ENCODE measurements at regions not wholly inside any gene's neighbourhood (a gene's known extent, or its start where the extent isn't known, plus 50 kb on each side); places are given as distances from the start of the nearest gene placed in this dataset.

- no peak for TF ChIP-seq HIC1 (tag by site-specific recombination; IDR thresholded peaks at IDR 0.05)
- TF ChIP-seq OSR2 (tag by site-specific recombination; IDR thresholded peaks at IDR 0.05), result no peak
- no peak for TF ChIP-seq ZNF10 (tag by site-specific recombination; IDR thresholded peaks at IDR 0.05)
- no peak for TF ChIP-seq ZNF391 (tag by site-specific recombination; IDR thresholded peaks at IDR 0.05; ENCODE audit: borderline replicate concordance, low read depth)
- TF ChIP-seq KLF7 (tag by site-specific recombination; IDR thresholded peaks at IDR 0.05; ENCODE audit: borderline replicate concordance), result no peak
- TF ChIP-seq, protein P1, sequence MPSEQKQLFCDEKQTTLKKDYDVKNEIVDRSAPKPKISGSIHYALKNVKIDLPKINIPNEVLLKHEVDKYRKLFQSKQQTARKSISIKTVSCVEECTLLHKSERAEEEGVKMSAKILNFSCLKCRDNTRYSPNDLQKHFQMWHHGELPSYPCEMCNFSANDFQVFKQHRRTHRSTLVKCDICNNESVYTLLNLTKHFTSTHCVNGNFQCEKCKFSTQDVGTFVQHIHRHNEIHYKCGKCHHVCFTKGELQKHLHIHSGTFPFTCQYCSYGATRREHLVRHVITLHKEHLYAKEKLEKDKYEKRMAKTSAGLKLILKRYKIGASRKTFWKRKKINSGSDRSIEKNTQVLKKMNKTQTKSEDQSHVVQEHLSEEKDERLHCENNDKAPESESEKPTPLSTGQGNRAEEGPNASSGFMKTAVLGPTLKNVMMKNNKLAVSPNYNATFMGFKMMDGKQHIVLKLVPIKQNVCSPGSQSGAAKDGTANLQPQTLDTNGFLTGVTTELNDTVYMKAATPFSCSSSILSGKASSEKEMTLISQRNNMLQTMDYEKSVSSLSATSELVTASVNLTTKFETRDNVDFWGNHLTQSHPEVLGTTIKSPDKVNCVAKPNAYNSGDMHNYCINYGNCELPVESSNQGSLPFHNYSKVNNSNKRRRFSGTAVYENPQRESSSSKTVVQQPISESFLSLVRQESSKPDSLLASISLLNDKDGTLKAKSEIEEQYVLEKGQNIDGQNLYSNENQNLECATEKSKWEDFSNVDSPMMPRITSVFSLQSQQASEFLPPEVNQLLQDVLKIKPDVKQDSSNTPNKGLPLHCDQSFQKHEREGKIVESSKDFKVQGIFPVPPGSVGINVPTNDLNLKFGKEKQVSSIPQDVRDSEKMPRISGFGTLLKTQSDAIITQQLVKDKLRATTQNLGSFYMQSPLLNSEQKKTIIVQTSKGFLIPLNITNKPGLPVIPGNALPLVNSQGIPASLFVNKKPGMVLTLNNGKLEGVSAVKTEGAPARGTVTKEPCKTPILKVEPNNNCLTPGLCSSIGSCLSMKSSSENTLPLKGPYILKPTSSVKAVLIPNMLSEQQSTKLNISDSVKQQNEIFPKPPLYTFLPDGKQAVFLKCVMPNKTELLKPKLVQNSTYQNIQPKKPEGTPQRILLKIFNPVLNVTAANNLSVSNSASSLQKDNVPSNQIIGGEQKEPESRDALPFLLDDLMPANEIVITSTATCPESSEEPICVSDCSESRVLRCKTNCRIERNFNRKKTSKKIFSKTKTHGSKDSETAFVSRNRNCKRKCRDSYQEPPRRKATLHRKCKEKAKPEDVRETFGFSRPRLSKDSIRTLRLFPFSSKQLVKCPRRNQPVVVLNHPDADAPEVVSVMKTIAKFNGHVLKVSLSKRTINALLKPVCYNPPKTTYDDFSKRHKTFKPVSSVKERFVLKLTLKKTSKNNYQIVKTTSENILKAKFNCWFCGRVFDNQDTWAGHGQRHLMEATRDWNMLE (tag by site-specific recombination; conservative IDR thresholded peaks at IDR 0.05; ENCODE audit: low read depth), result no peak
- no peak for TF ChIP-seq ZNF707 (tag by site-specific recombination; IDR thresholded peaks at IDR 0.05)
Measured at GRCh38 chr2:150624001-150624401, 136.5 kb upstream of the RND3 start (continued).

GRCh38 chr2:150621526-150622213 is 134.2 kb upstream of the RND3 start:
- Histone ChIP-seq H3K9me3 (ENCODE audit: control insufficient read depth, insufficient read depth, low read depth, low read length) (no peaks in the 10 kb centered on the region), H3K4me3 (ENCODE audit: low read depth, low read length) (no peak overlapping the region), H3K4me1 (ENCODE audit: control insufficient read depth, insufficient read depth, low read length) (peaks cover 13% of the 10 kb centered on the region), H3K27ac (ENCODE audit: extremely low read depth, low read depth, low read length) (no peak overlapping the region), H3K36me3 (ENCODE audit: control insufficient read depth in 2 of 2, insufficient read depth in 1 of 2, low read length in 2 of 2) (no peaks in the 10 kb centered on the region)
- CTCF ChIA-PET, result interaction anchor here (0.6 kb wide), 2 partner anchors 395 to 1956 kb away, joined by 3 to 5 read pairs; no protein-coding TSS in a partner anchor
- TF ChIP-seq ZNF366 (tag by site-specific recombination; conservative IDR thresholded peaks at IDR 0.05) (peak; percentile 46; the same call in 1 of the 2 replicates), SP7 (tag by site-specific recombination; IDR thresholded peaks at IDR 0.05) (0 out of 2 replicates have a peak, but pooled peaks have one; percentile 24), ZNF555 (tag by site-specific recombination; conservative IDR thresholded peaks at IDR 0.05) (no peak), ZNF274 (IDR thresholded peaks at IDR 0.05; ENCODE audit: low read length) (no peak), ZNF274 (tag by site-specific recombination; IDR thresholded peaks at IDR 0.05; ENCODE audit: borderline replicate concordance) (no peak)
- POLR2A ChIA-PET, result no interaction called here

- ChIA-PET POLR2A (no interaction called here), CTCF (interaction anchor here (0.6 kb wide), 2 partner anchors 396 to 1957 kb away, joined by 3 to 5 read pairs; no protein-coding TSS in a partner anchor)
- peaks cover 13% of the 10 kb centered on the region for H3K4me1 ChIP-seq (ENCODE audit: control insufficient read depth, insufficient read depth, low read length)
- no peak overlapping the region for H3K4me3 ChIP-seq (ENCODE audit: low read depth, low read length)
- no peaks in the 10 kb centered on the region for H3K36me3 ChIP-seq (ENCODE audit: control insufficient read depth in 2 of 2, insufficient read depth in 1 of 2, low read length in 2 of 2)
- no peak overlapping the region for H3K27ac ChIP-seq (ENCODE audit: extremely low read depth, low read depth, low read length)
- H3K9me3 ChIP-seq (ENCODE audit: control insufficient read depth, insufficient read depth, low read depth, low read length), result no peaks in the 10 kb centered on the region
- TF ChIP-seq ZNF223 (tag by site-specific recombination; IDR thresholded peaks at IDR 0.05) (no peak), ZNF112 (tag by site-specific recombination; IDR thresholded peaks at IDR 0.05) (no peak), ZNF530 (tag by site-specific recombination; IDR thresholded peaks at IDR 0.05; ENCODE audit: low read depth) (no peak), ZNF596 (tag by site-specific recombination; IDR thresholded peaks at IDR 0.05) (no peak), ZNF24 (tag by site-specific recombination; IDR thresholded peaks at IDR 0.05) (peak; percentile 31; the same call in 1 of the 2 replicates), EGR2 (tag by site-specific recombination; IDR thresholded peaks at IDR 0.05; ENCODE audit: low read depth) (no peak), ZNF629 (tag by site-specific recombination; IDR thresholded peaks at IDR 0.05) (0 out of 2 replicates have a peak, but pooled peaks have one; percentile 41)
- TF ChIP-seq, protein P1 (tag by site-specific recombination; conservative IDR thresholded peaks at IDR 0.05; ENCODE audit: low read depth), result no peak
Measured at GRCh38 chr2:150620855-150621254, 133.4 kb upstream of the RND3 start.

Measured in HEK293 (cell line).